Activated T-cell treated with anti-CD3 and anti-CD28 coated beads, Interleukin-2, amount 50 U/mL, for 48 hours (primary cell): ENCODE measurements at regions not wholly inside any gene's neighbourhood (a gene's known extent, or its start where the extent isn't known, plus 50 kb on each side); places are given as distances from the start of the nearest gene placed in this dataset.

ENCODE experiments used
- DNase-seq, 2 experiments: peaks; one replicate each; pipeline ENCODE4 v3.0.0-alpha.2; 2020

DNA sequence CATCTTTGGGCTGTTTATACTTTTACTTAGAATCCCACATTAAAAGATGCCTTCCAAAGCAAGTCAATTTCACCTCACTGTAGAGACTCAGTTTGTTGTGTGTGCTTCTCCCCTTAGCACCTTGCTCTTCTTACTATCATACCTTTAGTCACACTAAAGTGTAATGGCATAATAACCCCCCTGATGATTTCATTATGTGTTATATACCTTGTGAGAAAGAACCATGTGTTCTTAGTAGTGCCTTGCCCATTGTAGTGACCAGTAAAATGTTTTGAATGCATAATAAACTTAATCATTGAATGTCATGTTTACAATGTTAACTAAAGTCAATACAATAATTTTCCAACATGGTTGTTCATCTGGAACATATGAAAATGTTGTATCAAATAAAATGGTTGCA lies 1621.9 kb downstream of the PCDH7 start:
- no peak for DNase-seq

DNA sequence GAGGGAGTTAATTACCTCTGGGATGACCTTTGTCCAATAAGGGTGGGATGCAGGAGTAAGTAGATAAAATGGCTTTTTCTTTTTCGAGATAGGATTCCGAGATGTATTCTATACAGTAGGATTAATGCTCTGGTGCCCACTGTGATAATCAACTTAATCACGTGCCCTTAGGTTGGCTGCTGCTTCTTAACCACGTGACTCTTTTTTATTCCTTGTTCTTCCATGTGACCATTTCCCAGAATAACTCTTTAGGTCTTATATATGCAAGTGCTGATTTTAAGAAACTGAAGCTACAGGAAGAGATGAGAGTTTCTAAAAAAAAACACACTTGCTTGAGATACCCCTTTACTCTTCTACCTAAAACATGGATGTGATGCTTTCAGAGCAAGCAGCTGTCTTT lies 1628.9 kb downstream of the PCDH7 start:
- no peak for DNase-seq

DNA sequence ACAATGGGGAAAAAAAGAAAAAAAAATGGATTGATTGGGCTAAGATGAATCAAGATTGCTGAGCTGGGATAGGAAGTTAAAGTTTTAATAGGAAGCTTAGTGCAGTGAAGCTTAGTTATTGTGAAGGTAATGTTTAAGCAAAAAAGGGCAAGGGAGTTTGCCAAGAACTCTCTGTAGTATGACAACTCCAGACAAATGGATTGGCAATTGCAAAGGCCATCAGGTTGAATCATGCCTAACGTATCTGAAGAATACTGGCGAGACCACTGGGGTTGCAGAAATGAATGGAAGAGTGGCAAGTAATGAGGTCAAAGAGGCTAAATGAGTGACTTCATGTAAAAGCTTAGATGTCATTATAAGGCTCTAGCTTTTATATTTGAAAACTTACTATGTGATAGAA lies 1654.0 kb downstream of the PCDH7 start:
- DNase-seq = no peak

DNA sequence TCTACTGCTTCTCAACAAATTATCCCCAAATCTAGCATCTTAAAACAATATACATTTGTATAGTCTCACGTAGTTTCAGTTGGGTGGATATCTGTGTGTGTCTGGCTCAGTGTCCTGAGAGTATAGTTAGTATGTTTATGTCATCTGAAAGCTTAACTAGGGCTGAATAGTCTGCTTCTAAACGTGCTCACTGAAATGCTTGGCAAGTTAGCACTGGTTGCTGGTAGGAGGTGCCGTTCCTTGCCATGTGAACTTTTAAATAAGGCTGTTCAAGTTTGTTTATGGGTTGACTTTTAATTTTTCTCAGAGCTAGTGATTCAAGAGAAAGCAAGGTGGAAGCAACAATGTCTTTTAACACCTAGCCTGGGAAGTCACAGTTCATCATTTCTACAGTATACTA lies 1673.6 kb downstream of the PCDH7 start:
- no peak for DNase-seq

DNA sequence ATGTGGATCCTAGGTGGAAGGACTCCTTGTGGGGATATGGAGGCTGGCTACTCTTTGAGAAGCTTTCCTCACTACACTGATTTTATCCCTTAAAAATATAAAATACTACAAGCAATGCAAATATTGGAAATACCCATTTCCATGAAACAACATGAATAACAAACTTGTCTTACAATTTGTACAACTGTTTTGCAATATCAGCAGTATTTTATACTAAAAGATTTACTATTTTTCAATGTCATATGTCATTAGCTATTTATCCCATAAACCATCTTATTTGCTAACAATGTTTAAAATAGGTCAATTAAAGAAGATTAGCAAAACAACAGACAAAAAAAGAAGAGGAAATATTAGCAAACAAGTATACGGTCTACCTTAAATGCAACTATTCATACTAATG lies 1674.1 kb downstream of the PCDH7 start:
- DNase-seq = no peak

DNA sequence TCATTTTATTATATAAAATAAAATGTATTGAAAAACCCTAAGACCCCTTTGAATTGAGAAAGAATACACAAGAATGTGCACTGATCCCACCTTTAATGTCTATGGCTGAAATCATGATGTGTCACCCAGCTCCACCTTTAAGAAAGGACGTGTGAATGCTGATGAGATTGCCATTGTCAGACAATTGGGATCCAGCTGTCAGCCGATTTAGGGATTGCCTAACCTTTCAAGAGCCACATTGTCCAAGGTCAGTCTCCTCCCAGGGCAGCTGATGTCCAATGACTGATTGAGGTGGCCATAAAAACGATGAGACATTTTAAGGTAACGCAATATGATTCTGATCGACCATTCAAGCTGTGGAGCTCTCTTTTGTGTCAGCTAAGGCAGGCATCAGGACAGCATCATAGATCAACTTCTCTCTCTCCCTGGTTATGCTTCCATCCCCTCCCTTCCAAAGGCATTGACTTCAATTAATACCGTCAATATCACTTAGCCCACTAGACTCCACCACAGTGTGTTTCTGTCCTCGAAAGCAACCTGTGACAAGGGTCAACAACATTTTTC lies 1676.4 kb downstream of the PCDH7 start:
- no peak for DNase-seq

DNA sequence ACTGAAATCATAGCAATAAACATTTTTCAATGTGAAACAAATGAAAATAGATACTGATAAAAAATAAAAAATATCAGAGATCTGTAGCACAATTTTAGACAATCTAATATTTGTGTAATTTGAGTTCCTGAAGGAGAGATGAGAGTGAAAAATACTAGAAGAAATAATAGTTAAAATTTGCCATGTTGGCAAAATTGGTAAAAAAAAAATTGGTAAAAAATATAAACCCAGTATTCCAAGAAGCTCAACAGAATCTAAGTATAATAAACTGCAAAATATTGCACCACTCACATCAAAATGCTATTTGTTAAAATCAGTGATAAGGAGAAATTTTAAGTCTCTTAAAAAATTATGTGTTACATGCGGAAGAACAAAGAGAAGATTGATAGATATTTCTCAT lies 1680.7 kb downstream of the PCDH7 start:
- DNase-seq = no peak

DNA sequence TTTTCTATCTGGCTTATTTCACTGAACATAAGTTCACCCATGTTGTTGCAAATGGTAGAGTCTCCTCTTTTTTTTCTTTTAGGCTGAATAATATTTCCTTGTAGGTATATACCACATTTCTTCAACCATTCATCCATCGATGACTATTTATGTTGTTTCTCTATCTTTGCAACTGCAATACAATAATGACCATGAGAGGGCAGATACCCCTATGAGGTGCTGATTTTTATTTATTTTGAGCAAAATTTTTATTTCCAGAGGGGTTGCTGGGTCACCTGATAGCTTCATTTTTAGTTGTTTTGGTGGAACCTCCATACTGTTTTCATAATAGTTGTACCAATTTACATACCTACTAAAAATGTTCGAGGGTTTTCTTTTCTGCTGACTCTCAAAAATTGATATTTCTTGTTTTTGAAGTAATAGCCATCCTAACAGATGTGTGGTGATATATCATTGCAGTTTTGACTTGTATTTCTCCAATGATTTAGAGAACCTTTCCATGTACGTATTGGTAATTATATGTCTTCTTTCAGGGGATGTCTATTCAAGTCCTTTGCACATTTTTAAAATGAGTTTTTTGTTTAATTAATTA lies 1697.0 kb downstream of the PCDH7 start:
- DNase-seq = no peak

DNA sequence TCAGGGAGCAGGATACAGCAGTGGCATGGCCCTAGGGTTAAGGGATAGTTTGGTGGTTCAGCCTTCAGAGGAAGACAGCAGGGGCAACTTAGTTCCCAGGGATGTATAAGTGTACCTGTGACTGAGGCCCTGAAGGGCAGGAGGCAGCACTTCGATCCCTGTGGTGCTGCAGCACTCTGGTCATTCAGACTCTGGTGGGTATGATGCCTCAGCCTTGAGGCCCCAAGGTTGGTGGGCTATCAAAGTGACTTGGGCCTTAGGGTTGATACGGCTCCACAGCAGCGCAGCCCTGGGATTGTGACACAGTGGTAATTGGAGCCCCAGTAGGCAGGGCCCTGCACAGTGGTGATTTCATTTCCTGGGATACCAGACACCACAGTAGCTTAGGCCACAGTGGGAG lies 1703.1 kb downstream of the PCDH7 start:
- DNase-seq = no peak

DNA sequence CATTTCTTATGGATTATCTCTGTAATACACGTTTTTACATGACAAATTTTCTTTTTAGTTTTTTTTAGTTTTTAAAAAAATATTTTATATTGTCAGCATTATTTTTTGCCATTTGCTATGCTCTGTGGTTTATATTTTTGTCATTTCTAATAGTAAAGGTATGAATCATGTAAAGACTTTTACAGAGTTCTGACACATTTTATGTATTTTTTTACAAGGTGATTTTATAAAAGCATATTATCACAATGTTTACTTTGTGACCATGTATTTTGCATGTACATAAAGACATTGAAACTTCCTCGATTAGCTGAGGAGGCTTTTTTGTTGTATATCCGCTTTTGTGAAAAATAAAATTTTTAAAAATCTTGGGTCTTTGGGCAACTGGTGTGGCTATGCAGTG lies 1705.1 kb downstream of the PCDH7 start:
- DNase-seq = no peak

DNA sequence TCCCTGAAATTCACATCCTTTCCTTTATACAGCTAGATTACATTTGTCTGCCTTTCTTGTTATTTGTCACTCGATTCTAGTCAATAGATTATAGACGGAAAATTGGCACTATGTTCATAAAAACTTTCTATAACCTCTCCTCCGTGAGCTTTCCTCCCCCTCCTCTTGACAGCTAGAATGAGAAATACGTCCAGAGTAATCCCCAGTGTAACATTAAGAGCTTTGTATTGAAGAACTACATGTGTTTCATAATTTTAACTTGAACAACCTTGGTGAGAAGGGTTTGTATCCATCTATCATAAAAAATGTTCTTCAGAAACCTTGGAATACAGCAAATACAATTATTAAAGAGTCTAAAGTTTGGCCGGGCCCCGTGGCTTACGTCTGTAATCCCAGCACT lies 1707.4 kb downstream of the PCDH7 start:
- DNase-seq = no peak

DNA sequence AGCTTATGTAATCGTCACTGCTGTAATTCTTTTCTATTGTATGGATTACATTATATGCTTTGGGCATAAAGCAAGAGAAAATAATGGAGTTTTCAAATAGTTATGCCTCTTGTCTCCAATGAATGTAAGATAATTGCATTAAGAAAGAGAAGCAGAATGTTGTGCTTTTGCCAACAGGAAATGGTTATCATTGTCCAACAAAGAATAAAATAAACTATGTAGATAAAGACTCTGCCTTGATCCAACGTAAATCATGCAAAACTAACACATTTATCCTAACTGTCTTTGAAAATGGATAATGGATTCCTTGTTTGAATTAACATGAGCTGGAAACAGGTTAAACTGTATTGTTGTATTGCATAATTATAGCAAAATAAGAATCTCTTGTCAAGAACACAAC lies 1709.0 kb downstream of the PCDH7 start:
- DNase-seq = no peak

DNA sequence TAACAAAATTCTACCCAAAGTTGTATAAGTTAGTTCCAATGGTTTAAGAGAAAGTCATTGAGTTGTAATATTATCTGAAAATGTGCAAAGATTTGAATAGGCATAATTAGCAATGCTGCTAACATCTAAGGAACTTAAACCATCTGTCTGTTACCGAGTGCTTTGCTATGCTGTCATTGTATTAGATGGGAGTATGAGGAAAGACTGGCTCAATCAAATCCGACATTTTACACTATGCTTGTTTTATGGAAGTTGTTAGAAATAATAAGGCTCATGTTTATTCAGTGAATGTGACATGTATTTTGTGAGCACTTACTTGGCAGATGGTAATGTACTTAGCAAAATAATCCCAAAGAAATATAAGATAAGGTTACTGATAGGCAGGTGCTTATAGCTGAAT lies 1715.1 kb downstream of the PCDH7 start:
- no peak for DNase-seq

DNA sequence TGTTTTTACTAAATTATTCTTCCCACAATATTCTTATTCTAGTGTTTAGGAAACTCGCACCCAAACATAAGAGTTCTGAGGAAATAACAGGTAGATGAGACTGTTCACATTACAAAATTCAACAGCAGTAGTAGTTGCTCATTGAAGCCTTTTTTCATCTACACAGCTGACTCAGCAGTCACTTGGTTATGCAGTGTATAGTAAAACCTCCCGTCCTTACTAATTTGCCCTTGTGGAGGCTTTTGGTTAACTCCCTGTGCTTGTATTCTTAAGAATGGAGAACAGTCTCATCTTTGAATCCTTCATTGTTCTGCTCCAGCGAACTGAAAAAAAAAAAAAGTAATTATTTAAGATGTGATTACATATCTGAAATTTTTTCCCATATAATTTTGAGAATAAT lies 1716.6 kb downstream of the PCDH7 start:
- no peak for DNase-seq

DNA sequence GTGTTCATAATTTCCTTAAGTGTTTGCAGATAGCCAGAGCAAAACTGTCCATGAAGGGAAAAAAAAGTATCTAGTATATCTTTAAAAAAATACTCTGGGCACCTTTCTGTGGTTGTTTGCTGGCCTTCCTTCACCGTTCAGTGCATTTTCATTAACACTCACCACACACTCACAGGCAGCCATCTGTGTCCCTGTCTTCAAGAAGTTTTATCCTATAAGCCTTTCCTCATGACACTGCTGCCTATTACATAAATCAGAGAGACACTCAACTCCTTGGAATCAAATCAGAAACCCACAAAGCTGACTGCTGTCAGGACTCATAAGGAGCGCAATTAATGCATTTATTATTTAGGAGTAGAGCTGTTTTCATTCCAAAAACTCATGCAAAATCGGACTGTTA lies 1720.2 kb downstream of the PCDH7 start:
- no peak for DNase-seq

DNA sequence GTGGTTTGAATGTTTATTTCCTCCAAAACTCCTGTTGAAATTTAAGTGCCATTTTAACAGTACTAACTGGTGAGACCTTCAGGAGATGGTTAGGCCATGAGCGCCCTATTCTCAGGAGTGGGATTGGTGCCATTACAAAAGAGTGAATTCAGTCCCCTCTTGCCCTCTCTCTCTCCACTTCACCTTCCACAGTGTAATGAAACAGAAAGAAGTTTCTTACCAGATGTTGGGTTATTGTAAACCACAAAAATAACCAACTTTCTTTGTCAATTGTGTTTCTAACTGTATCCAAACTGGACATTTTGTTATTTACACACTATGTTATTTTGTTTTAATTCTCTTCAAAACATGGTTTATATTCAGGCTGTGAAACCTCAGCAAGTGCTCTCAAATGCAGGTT lies 1734.3 kb downstream of the PCDH7 start:
- DNase-seq = no peak

DNA sequence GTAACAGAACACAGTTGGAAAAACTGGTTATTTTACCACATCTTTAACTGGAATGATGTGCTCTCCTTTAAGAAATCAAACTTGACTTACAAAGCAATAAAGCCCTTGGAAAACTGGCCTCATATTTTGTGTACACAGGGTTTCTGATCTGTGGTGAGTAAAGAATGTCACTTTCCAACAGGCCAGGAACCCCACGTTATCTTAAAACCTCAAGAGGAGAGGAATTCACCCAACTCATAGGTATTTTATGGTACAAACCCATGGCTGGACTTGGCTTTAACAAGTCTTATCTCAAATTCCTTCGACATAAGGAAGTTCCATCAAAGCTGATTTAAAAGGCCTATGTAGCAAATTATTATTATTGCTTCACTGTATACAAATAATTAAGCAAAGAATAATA lies 1735.1 kb downstream of the PCDH7 start:
- DNase-seq = no peak

DNA sequence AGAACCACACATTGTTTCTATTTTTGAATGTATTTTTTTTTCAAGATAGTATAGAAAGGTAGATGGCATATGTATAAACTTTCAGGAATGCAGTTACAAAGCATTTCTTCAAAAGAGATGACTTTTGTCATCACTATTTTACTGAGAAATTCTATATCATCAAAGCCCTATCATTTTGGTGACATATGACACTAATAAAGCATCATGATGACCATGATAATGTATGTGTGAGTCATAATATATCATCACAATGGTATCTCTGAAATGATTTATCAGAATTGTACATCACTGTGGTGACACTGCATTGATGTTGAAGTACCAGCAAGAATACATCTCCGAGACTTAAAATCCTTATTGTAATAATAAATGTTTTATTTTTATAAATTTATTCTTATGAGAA lies 1740.8 kb downstream of the PCDH7 start:
- no peak for DNase-seq

DNA sequence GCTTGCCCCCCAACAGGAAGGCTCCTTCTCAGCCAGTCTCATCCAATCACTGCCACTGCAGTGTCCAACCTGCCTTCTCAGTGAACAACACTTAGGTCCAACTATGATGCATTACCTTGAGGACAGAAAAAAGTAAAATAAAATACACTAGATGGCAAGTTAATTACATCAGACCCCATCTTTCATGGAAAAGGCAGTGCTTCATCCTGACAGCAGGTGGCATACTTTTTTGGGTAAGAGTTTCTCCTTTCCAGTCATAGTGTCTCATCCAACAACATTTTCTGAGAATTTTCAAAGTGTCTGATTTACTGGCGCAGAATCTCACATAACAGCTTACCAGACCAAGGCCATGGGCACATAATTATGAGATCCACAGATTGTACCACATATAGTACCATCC lies 1742.8 kb downstream of the PCDH7 start:
- no peak for DNase-seq

DNA sequence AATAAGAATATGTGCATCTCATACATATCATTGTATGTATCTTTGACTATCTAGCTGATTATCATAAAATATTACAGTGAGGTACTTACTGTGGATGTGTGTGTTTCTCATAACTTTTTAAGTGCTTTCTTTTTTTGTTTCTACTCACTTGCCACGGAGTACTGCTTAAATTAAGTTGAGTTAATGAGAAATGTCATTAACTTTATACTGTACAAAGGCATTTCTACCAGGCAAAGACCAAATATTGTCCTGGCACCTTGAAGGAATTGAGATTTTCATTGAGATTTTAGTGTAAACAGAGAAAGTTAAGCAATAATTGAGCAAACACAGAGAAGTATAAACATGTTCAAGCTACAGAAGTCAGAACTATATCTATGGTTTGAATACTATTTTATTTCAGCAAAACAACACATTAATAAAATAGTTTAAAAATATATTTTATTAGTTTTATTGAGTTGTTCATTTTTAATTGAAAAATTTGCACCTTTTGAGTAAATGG lies 1750.0 kb downstream of the PCDH7 start:
- DNase-seq = no peak

DNA sequence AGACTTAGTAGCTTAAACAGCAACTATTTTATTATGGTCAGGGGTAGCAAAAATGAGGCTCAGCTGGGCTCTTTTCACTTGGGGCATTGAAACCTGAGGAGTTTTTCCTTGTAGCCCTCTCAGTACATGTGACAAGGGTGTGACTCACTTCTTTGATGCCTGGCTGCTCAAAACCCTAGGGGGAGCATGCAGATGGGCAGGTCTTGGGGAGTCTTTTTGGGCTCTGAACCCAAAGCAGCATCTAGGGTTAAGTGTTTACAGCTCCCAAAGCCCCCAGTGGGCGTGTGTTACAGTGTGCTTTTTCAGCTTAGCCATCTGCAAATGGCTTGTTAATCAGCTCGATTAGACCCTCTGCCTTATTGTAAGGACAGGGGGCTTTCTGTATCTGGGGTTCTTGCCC lies 1752.7 kb downstream of the PCDH7 start:
- DNase-seq = no peak

DNA sequence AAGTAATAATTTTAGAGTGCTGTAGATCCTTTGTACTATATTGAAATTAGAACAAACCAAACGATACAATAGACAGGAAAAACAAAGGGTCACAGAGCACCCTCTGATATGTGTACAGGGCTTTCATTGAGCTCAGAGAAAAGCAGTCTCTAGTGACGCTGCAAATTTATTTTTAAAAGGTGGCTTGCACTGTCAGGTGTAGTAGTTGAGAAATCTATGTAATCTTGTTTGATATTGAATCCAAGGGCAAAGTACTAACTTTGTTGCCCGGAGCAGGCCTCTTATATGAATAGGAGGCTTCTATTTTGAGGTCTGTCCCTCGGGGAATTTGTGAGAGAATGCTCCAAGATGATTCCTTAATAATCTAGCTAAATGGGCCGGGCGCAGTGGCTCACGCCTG lies 1755.5 kb downstream of the PCDH7 start:
- no peak for DNase-seq

DNA sequence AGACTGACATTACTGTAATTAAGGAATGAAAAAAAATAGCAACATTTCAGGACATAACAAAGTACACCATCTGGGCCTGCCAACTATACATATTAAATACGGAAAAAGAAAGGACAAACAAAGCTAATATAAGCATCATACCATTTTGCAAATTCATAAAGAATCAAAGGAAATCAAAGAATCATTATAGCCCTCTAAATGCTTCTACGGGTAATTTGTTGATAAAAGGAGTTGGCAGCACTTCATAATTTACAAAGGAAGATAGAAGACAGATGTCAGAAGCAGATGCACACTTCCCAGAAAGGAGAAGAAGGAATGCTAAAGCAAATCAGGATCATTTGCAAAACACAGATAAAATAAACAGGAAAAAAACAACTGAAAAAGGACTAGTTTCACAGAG lies 1757.3 kb downstream of the PCDH7 start:
- DNase-seq = no peak

DNA sequence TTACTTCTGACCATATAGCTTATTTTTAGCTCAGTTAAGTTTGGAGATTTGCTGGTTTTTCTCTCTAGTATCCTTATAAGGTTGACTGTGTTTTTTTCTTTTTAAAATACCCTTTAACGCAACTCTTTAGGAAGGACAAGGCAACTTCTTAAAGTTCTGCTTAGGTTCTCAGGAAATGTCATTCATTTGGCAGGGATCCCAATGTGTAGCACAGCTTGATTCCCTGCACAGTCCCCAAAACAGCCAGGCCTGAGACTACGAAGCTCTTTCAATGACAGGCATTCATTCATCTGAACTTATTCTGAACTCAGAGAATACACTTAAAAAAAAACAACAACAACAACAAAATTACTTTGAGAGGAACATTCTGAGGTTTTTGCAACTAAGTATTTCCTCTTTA lies 1765.8 kb downstream of the PCDH7 start:
- DNase-seq = no peak

DNA sequence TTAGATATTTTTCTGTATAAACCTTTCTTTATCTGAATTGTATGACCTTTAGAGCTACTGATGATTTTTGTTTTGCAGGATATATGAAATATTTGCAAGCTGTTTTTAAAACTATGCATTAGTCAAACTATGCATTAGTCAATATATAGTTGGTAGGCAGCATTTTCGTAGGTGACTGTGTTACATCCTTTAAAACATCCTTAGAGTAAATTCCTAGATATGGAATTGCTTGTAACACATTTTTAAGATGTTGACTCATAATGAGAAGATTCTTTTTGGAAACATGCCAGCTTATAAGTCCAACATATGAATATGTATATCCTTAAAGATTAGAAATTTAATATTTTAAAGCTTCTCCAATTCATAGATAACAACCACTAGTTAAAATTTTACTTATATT lies 1768.5 kb downstream of the PCDH7 start:
- no peak for DNase-seq

DNA sequence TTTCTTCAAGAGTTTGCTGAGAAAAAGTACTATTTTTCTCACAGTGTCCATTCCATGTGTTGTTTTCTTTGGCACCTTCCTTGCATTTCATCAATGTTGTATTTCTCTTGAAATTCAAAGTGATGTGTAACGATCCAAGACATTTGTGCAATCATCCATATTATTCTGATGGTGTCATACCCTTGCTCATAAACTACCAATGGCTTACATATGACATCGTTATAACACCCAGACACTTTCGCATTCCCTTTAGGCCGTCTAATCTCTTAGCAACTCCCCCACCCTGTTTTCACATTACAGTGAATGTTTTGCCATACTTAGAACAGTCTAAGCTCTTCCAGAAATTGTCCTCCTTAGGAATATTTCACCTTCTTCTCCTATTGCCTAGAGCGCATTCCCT lies 1779.0 kb downstream of the PCDH7 start:
- DNase-seq = no peak
